WTC11 (cell line): ENCODE measurements at regions not wholly inside any gene's neighbourhood (a gene's known extent, or its start where the extent isn't known, plus 50 kb on each side); places are given as distances from the start of the nearest gene placed in this dataset.

ENCODE experiments used
- ATF2 ChIP-seq: sonication (generic); formaldehyde crosslinking; IDR thresholded peaks from 2 replicates; pipeline ENCODE4 v1.8.1; 2022; ENCODE audit warnings: low read depth, missing genetic modification reagents, borderline replicate concordance
- FOXK1 ChIP-seq: sonication (generic); formaldehyde crosslinking; IDR thresholded peaks from 2 replicates; pipeline ENCODE4 v1.8.0; 2022; ENCODE audit warnings: mild to moderate bottlenecking, moderate library complexity, missing genetic modification reagents
- NFYB ChIP-seq: sonication (generic); formaldehyde crosslinking; conservative IDR thresholded peaks from 2 replicates; pipeline ENCODE4 v1.8.0; 2022; ENCODE audit warnings: low read depth, missing genetic modification reagents
- RORB ChIP-seq: fragments of 250-450 bp; sonication (Bioruptor Pico); IDR thresholded peaks from 2 replicates; pipeline ENCODE4 v1.9.0; 2021; ENCODE audit warnings: mild to moderate bottlenecking
- SMAD3 ChIP-seq: sonication (generic); formaldehyde crosslinking; IDR thresholded peaks from 2 replicates; pipeline ENCODE4 v1.8.0; 2022; ENCODE audit warnings: missing genetic modification reagents, mild to moderate bottlenecking, borderline replicate concordance
- SP1 ChIP-seq: sonication (generic); formaldehyde crosslinking; conservative IDR thresholded peaks from 2 replicates; pipeline ENCODE4 v1.8.1; 2022; ENCODE audit warnings: missing genetic modification reagents
- ZNF121 ChIP-seq: sonication (generic); formaldehyde crosslinking; IDR thresholded peaks from 2 replicates; pipeline ENCODE4 v1.8.0; 2023; ENCODE audit warnings: missing genetic modification reagents
- ZNF281 ChIP-seq: sonication (generic); formaldehyde crosslinking; IDR thresholded peaks from 2 replicates; pipeline ENCODE4 v1.8.0; 2023; ENCODE audit warnings: mild to moderate bottlenecking, missing genetic modification reagents
- ZNF416 ChIP-seq: fragments of 250-450 bp; sonication (Bioruptor Pico); IDR thresholded peaks from 2 replicates; pipeline ENCODE4 v1.9.0; 2021; ENCODE audit warnings: mild to moderate bottlenecking, inconsistent platforms
- TF ChIP-seq, protein P1 (sequence below): sonication (generic); formaldehyde crosslinking; IDR thresholded peaks from 2 replicates; pipeline ENCODE4 v1.8.0; 2022; ENCODE audit warnings: mild to moderate bottlenecking, missing genetic modification reagents
- TF ChIP-seq, protein P2 (sequence below): fragments of 200-600 bp; IDR thresholded peaks from 2 replicates; pipeline ENCODE4 v1.8.0; 2022; ENCODE audit warnings: antibody characterized with exemption
- TF ChIP-seq, protein P3 (sequence below): fragments of 250-450 bp; sonication (Bioruptor Pico); IDR thresholded peaks from 2 replicates; pipeline ENCODE4 v1.9.0; 2021; ENCODE audit warnings: mild to moderate bottlenecking, borderline replicate concordance
- TF ChIP-seq, protein P4 (sequence below): sonication (generic); formaldehyde crosslinking; IDR thresholded peaks from 2 replicates; pipeline ENCODE4 v1.8.0; 2023; ENCODE audit warnings: missing genetic modification reagents, mild to moderate bottlenecking, borderline replicate concordance

DNA sequence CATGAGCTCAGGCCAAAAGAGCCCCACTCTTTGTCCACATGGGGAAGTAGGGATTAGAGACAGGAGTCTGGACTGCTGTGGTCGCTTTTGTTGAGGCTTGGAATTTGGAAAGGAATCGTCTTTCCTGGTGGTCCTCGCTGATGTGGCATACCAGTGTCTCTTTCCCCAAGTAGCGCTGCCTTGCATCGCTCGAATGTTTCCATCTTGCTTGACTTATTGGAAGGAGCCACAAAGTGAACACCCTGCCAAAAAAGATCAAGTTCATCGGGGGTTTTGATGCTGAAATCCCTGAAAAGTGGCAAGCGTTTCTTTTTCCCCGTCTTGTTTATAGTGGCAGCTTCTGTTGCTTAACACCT lies 161.3 kb downstream of the MACROH2A1 start:
- TF ChIP-seq, protein P1, sequence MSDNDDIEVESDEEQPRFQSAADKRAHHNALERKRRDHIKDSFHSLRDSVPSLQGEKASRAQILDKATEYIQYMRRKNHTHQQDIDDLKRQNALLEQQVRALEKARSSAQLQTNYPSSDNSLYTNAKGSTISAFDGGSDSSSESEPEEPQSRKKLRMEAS = no peak
- TF ChIP-seq, protein P2, sequence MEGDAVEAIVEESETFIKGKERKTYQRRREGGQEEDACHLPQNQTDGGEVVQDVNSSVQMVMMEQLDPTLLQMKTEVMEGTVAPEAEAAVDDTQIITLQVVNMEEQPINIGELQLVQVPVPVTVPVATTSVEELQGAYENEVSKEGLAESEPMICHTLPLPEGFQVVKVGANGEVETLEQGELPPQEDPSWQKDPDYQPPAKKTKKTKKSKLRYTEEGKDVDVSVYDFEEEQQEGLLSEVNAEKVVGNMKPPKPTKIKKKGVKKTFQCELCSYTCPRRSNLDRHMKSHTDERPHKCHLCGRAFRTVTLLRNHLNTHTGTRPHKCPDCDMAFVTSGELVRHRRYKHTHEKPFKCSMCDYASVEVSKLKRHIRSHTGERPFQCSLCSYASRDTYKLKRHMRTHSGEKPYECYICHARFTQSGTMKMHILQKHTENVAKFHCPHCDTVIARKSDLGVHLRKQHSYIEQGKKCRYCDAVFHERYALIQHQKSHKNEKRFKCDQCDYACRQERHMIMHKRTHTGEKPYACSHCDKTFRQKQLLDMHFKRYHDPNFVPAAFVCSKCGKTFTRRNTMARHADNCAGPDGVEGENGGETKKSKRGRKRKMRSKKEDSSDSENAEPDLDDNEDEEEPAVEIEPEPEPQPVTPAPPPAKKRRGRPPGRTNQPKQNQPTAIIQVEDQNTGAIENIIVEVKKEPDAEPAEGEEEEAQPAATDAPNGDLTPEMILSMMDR = no peak
- TF ChIP-seq SMAD3 (CRISPR knock-in tag) (no peak), ZNF281 (no peak), ZNF121 (no peak), NFYB (CRISPR knock-in tag) (no peak), FOXK1 (CRISPR knock-in tag) (no peak), ATF2 (CRISPR knock-in tag) (no peak), RORB (CRISPR knock-in tag) (no peak), ZNF416 (CRISPR knock-in tag) (no peak), SP1 (CRISPR knock-in tag) (no peak)
- TF ChIP-seq, protein P3, sequence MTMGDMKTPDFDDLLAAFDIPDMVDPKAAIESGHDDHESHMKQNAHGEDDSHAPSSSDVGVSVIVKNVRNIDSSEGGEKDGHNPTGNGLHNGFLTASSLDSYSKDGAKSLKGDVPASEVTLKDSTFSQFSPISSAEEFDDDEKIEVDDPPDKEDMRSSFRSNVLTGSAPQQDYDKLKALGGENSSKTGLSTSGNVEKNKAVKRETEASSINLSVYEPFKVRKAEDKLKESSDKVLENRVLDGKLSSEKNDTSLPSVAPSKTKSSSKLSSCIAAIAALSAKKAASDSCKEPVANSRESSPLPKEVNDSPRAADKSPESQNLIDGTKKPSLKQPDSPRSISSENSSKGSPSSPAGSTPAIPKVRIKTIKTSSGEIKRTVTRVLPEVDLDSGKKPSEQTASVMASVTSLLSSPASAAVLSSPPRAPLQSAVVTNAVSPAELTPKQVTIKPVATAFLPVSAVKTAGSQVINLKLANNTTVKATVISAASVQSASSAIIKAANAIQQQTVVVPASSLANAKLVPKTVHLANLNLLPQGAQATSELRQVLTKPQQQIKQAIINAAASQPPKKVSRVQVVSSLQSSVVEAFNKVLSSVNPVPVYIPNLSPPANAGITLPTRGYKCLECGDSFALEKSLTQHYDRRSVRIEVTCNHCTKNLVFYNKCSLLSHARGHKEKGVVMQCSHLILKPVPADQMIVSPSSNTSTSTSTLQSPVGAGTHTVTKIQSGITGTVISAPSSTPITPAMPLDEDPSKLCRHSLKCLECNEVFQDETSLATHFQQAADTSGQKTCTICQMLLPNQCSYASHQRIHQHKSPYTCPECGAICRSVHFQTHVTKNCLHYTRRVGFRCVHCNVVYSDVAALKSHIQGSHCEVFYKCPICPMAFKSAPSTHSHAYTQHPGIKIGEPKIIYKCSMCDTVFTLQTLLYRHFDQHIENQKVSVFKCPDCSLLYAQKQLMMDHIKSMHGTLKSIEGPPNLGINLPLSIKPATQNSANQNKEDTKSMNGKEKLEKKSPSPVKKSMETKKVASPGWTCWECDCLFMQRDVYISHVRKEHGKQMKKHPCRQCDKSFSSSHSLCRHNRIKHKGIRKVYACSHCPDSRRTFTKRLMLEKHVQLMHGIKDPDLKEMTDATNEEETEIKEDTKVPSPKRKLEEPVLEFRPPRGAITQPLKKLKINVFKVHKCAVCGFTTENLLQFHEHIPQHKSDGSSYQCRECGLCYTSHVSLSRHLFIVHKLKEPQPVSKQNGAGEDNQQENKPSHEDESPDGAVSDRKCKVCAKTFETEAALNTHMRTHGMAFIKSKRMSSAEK (CRISPR knock-in tag) = no peak
- TF ChIP-seq, protein P4, sequence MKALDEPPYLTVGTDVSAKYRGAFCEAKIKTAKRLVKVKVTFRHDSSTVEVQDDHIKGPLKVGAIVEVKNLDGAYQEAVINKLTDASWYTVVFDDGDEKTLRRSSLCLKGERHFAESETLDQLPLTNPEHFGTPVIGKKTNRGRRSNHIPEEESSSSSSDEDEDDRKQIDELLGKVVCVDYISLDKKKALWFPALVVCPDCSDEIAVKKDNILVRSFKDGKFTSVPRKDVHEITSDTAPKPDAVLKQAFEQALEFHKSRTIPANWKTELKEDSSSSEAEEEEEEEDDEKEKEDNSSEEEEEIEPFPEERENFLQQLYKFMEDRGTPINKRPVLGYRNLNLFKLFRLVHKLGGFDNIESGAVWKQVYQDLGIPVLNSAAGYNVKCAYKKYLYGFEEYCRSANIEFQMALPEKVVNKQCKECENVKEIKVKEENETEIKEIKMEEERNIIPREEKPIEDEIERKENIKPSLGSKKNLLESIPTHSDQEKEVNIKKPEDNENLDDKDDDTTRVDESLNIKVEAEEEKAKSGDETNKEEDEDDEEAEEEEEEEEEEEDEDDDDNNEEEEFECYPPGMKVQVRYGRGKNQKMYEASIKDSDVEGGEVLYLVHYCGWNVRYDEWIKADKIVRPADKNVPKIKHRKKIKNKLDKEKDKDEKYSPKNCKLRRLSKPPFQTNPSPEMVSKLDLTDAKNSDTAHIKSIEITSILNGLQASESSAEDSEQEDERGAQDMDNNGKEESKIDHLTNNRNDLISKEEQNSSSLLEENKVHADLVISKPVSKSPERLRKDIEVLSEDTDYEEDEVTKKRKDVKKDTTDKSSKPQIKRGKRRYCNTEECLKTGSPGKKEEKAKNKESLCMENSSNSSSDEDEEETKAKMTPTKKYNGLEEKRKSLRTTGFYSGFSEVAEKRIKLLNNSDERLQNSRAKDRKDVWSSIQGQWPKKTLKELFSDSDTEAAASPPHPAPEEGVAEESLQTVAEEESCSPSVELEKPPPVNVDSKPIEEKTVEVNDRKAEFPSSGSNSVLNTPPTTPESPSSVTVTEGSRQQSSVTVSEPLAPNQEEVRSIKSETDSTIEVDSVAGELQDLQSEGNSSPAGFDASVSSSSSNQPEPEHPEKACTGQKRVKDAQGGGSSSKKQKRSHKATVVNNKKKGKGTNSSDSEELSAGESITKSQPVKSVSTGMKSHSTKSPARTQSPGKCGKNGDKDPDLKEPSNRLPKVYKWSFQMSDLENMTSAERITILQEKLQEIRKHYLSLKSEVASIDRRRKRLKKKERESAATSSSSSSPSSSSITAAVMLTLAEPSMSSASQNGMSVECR = no peak
